GM12865 (cell line): ENCODE measurements at regions not wholly inside any gene's neighbourhood (a gene's known extent, or its start where the extent isn't known, plus 50 kb on each side); places are given as distances from the start of the nearest gene placed in this dataset.
"Not testable (repeated sequence)": the region's sequence is repeated elsewhere in the genome, so short reads cannot be mapped to it uniquely, and the experiment has no call there.

Experiments
- DNase-seq: peaks from one replicate; pipeline ENCODE4 v3.0.0; 2010; ENCODE audit warnings: low read depth
- H3K4me3 ChIP-seq: 2 replicates; pipeline ENCODE4 v1.5.1; 2011; ENCODE audit warnings: mild to moderate bottlenecking, low read depth, low read length, control low read depth
- TF ChIP-seq, protein P1 (sequence below): IDR thresholded peaks from 2 replicates; pipeline ENCODE4 v1.5.1; 2011; ENCODE audit warnings: low read length, control low read depth, low read depth, inconsistent platforms; ENCODE audit not compliant: insufficient read depth; ENCODE audit errors: missing control alignments

GRCh38 chr7:124101173-124101768 lies 68.4 kb upstream of the TMEM229A start:
- TF ChIP-seq, protein P1, sequence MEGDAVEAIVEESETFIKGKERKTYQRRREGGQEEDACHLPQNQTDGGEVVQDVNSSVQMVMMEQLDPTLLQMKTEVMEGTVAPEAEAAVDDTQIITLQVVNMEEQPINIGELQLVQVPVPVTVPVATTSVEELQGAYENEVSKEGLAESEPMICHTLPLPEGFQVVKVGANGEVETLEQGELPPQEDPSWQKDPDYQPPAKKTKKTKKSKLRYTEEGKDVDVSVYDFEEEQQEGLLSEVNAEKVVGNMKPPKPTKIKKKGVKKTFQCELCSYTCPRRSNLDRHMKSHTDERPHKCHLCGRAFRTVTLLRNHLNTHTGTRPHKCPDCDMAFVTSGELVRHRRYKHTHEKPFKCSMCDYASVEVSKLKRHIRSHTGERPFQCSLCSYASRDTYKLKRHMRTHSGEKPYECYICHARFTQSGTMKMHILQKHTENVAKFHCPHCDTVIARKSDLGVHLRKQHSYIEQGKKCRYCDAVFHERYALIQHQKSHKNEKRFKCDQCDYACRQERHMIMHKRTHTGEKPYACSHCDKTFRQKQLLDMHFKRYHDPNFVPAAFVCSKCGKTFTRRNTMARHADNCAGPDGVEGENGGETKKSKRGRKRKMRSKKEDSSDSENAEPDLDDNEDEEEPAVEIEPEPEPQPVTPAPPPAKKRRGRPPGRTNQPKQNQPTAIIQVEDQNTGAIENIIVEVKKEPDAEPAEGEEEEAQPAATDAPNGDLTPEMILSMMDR: peak; percentile 44
- peak; percentile 29 for DNase-seq
- no peak overlapping the region for H3K4me3 ChIP-seq

GRCh38 chr7:124100190-124100589 lies 67.3 kb upstream of the TMEM229A start:
- no peak overlapping the region for H3K4me3 ChIP-seq
- TF ChIP-seq, protein P1: no peak
- no peak for DNase-seq

- H3K4me3 ChIP-seq: not testable (repeated sequence)
Observed at GRCh38 chr7:124099585-124099984, 66.7 kb upstream of the TMEM229A start.

DNA sequence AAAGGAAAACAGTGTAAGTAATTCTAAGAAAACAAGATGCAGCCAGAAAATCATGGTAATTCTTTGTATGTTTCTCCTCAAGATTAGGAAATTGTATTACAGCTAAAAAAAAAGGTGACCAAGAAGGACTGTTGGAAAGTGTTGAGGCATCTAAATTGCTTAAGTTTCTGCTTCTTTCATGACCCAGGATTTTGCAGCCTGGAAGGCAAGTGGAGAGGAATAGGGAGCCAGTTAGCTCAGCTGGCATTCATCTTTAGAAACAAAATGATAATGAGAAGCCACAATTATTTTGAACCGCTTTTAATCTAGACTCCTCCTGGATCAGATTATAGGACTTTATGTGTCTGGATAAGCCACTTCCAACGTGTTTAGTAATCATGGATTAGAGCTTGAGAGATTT lies 56.8 kb upstream of the TMEM229A start:
- TF ChIP-seq, protein P1: no peak
- DNase-seq: no peak
- no peak overlapping the region for H3K4me3 ChIP-seq

More at GRCh38 chr7:124099585-124099984, 66.7 kb upstream of the TMEM229A start:
- not testable (repeated sequence) for DNase-seq

DNA sequence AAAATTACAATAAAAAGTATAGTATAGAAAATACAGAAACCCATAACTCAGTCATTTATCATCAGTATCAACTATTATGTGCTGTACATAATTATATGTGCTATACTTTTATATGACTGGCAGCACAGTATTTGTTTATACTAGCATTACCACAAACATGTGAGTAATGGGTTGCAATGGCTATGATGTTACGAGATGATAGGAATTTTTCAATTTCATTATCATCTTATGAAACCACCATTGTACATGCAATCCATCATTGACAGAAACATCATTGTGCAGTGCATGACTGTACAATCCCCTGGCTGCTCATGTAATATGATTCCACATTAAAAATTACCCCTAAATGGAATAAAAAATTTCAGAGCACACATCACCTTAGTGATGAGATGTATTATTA lies 55.7 kb upstream of the TMEM229A start:
- H3K4me3 ChIP-seq: no peak overlapping the region
- no peak for DNase-seq
- TF ChIP-seq, protein P1: no peak

- TF ChIP-seq, protein P1: no peak
- H3K4me3 ChIP-seq: no peak overlapping the region
- no peak for DNase-seq
Observed at GRCh38 chr7:124086843-124087242, 54.0 kb upstream of the TMEM229A start.

DNA sequence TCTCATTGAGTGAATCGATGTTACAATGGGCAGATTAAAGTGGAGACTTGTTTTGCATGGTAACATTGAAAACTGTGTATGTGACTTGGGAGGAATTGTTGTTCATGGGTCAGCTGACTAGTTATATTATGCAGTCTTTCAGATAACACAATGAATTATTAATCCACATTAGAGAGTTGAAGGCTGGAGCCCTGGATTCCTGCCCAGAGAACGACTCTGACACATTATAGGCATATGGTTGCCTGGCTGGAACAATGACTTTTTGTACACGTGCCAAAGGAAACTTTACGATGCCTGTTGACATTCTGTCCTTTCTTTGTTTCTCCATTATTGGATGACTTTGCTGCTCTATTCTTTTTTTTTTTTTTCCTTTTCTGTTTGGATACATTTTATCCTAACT lies 52.3 kb upstream of the TMEM229A start:
- TF ChIP-seq, protein P1: no peak
- no peak overlapping the region for H3K4me3 ChIP-seq
- DNase-seq: no peak
